ENCODE measurements at regions not wholly inside any gene's neighbourhood (a gene's known extent, or its start where the extent isn't known, plus 50 kb on each side); places are given as distances from the start of the nearest gene placed in this dataset.

DNA sequence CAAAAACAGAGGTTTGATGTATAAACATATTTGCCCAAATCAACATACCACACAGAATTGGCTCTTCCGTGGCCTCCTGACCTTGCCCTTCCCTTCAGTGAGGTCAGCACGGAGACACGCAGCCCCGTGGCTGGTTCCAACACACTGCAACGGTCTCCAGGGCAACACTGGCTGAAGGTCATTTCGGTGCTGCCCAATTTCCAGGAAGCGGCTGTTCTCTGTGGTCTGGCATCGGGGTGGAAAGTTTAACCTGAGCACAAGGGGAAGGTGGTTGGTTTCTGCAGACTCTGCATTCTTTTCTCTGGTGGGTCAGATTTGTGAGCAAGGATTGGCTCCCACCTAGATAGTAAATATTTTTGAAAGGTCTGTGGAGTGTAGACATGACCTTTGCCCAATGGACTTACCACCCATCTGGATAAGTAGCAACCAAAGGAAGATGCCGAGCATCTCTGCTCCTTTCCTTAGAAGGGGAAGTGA, 177.6 kb upstream of the PHACTR1 start:
- TF ChIP-seq POLR2A (IDR thresholded peaks at IDR 0.05; ENCODE audit: low read length) (no peak), GATA1 (IDR thresholded peaks at IDR 0.05; ENCODE audit: low read depth, low read length) (no peak)
